LNCAP (cell line): ENCODE measurements at regions not wholly inside any gene's neighbourhood (a gene's known extent, or its start where the extent isn't known, plus 50 kb on each side); places are given as distances from the start of the nearest gene placed in this dataset.

ENCODE experiments used
- TF ChIP-seq, protein P1 (sequence below): fragments of 450-650 bp; IDR thresholded peaks from 2 replicates; pipeline ENCODE4 v1.5.1; 2017; ENCODE audit warnings: mild to moderate bottlenecking

DNA sequence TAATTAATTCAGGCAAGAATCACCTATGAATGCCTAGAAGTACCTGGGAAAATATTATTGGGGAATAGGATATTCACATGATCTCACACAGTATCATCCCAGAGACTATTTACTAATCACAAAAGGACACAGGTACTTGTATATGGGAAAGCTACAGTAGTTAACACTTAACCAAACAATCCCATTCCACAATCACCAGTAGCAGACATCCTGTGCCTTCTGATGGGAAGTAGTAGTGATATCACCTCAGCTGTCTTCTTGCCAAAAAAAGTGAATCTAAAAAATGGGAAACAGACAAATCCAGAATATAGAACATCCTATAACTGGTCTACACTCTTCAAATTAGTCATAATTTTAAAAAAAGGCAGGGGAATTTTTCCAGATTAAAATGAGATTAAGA is 75.6 kb upstream of the CCDC150 start:
- TF ChIP-seq, protein P1, sequence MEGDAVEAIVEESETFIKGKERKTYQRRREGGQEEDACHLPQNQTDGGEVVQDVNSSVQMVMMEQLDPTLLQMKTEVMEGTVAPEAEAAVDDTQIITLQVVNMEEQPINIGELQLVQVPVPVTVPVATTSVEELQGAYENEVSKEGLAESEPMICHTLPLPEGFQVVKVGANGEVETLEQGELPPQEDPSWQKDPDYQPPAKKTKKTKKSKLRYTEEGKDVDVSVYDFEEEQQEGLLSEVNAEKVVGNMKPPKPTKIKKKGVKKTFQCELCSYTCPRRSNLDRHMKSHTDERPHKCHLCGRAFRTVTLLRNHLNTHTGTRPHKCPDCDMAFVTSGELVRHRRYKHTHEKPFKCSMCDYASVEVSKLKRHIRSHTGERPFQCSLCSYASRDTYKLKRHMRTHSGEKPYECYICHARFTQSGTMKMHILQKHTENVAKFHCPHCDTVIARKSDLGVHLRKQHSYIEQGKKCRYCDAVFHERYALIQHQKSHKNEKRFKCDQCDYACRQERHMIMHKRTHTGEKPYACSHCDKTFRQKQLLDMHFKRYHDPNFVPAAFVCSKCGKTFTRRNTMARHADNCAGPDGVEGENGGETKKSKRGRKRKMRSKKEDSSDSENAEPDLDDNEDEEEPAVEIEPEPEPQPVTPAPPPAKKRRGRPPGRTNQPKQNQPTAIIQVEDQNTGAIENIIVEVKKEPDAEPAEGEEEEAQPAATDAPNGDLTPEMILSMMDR: no peak

- TF ChIP-seq, protein P1: no peak
These were observed 74.3 kb upstream of the CCDC150 start for GRCh38 chr2:196565106-196565765.

DNA sequence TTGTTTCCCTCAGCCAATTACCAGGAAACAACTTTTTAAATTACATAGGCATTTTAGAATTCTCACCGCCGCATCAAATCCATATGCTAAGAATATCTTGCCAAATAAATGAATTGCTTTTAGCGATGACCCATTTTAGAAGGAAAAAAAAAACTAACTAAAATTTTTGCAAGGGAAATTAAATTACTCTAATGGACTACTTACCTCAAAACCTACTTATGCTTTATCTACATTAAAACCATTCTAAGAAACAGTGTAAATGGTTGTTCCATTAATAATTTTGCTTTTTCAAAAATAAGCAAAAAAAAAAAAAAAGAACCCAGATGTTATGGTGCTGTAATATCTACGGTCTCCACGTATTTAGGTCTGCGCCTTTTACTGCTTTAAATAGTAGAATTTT is 73.5 kb upstream of the CCDC150 start:
- TF ChIP-seq, protein P1: no peak

GRCh38 chr2:196566961-196567666 is 72.4 kb upstream of the CCDC150 start:
- TF ChIP-seq, protein P1: no peak

DNA sequence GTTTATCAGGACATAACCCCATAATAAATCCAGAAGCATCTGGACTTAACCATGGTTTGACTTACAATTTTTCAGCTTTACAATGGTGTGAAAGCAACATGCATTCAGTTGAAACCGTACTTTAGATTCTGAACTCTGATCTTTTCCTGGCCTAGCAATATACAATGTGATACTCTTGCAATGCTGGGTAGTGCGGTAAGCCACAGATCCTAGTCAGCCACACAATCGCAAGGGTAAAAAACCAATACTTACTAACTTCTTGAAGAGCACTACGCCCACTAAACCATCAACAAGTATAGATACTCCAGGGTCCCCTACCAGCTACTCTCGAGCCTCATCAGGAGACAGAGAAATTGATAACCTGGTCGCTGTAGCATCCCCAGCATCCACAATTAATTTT is 71.0 kb upstream of the CCDC150 start:
- TF ChIP-seq, protein P1: no peak

DNA sequence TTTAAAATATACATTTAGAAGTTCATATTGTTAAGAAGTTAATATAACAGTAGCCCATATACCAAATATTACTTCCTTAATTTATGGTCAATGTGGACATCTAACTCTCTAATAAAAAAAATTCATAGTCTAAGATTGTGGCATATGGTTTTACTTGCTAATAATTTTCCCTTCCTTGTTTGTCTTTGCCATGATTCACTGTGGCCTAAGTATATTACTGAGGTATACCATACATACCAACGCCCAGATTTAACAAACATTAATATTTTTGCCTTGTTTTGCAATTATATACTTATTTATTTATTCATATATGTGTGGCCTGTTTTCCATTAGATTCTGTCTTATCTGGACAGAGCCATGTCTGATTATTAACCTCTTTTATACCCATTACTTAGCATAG is 54.6 kb upstream of the CCDC150 start:
- TF ChIP-seq, protein P1: no peak

GRCh38 chr2:196586511-196586991 is 53.0 kb upstream of the CCDC150 start:
- TF ChIP-seq, protein P1: no peak
